CD8-positive, alpha-beta memory T cell (primary cell): ENCODE measurements at regions not wholly inside any gene's neighbourhood (a gene's known extent, or its start where the extent isn't known, plus 50 kb on each side); places are given as distances from the start of the nearest gene placed in this dataset.
A peak's percentile ranks its signal among the peaks of the same experiment; 100 is the strongest.

Source experiments
- CTCF ChIA-PET: fragments of 350-600 bp; sonication (Branson Sonifier 250); formaldehyde crosslinking; loops from one replicate; lab custom pipeline; 2021; ENCODE audit warnings: antibody characterized with exemption; lab: Charles Lee
- POLR2A ChIA-PET: fragments of 350-600 bp; sonication (Branson Sonifier 250); formaldehyde crosslinking; loops from one replicate; lab custom pipeline; 2021; ENCODE audit warnings: antibody characterized with exemption; lab: Charles Lee
- DNase-seq, 5 donors: peaks; one replicate each; pipeline versions ENCODE4 v3.0.0 to v3.0.0-alpha.2; 2020 to 2022; ENCODE audit warnings: mixed read lengths in 1 of 5
- H3K27ac ChIP-seq: one replicate; pipeline ENCODE4 v1.7.0; 2013; ENCODE audit warnings: low read depth, mild to moderate bottlenecking, low read length, moderate library complexity
- H3K27me3 ChIP-seq: 2 replicates; pipeline ENCODE4 v1.7.0; 2013; ENCODE audit warnings: low read length, mild to moderate bottlenecking; ENCODE audit not compliant: insufficient read depth, poor library complexity, severe bottlenecking
- H3K36me3 ChIP-seq: 2 replicates; pipeline ENCODE4 v1.7.0; 2013; ENCODE audit warnings: mild to moderate bottlenecking, low read length, moderate library complexity; ENCODE audit not compliant: insufficient read depth
- H3K4me1 ChIP-seq: 2 replicates; pipeline ENCODE4 v1.7.0; 2013; ENCODE audit warnings: mild to moderate bottlenecking, low read length, moderate library complexity; ENCODE audit not compliant: insufficient read depth
- H3K4me3 ChIP-seq: 2 replicates; pipeline ENCODE4 v1.7.0; 2013; ENCODE audit warnings: mild to moderate bottlenecking, low read length
- H3K9me3 ChIP-seq: 2 replicates; pipeline ENCODE4 v1.7.0; 2013; ENCODE audit warnings: mild to moderate bottlenecking, low read length
- H3K27ac Mint-ChIP-seq, 8 donors: one replicate each; pipeline ENCODE4 v1.8.0; 2020 to 2021; ENCODE audit warnings: mixed read lengths in 8 of 8, mild to moderate bottlenecking in 6 of 8, inconsistent platforms in 3 of 8, moderate library complexity in 3 of 8
- H3K27me3 Mint-ChIP-seq, 2 donors: one replicate each; pipeline ENCODE4 v1.8.0; 2020 to 2021; ENCODE audit warnings: mixed read lengths in 2 of 2, mild to moderate bottlenecking in 1 of 2, moderate library complexity in 1 of 2
- H3K36me3 Mint-ChIP-seq, 3 donors: one replicate each; pipeline ENCODE4 v1.8.0; 2020 to 2021; ENCODE audit warnings: mixed read lengths in 3 of 3, inconsistent platforms in 1 of 3, mild to moderate bottlenecking in 1 of 3
- H3K4me1 Mint-ChIP-seq, 3 donors: one replicate each; pipeline ENCODE4 v1.8.0; 2020 to 2021; ENCODE audit warnings: mixed read lengths in 3 of 3, inconsistent platforms in 1 of 3, mild to moderate bottlenecking in 1 of 3
- H3K4me3 Mint-ChIP-seq, 7 donors: one replicate each; pipeline ENCODE4 v1.8.0; 2020 to 2021; ENCODE audit warnings: mixed read lengths in 7 of 7, mild to moderate bottlenecking in 6 of 7, moderate library complexity in 4 of 7, inconsistent platforms in 2 of 7
- H3K9me3 Mint-ChIP-seq, 5 donors: one replicate each; pipeline ENCODE4 v1.8.0; 2020 to 2022; ENCODE audit warnings: mixed read lengths in 5 of 5, mild to moderate bottlenecking in 3 of 5, moderate library complexity in 2 of 5, inconsistent platforms in 1 of 5

- Histone ChIP-seq H3K27me3 (no peaks in the 10 kb centered on the region), H3K4me1 (no peaks in the 10 kb centered on the region), H3K9me3 (no peaks in the 10 kb centered on the region), H3K4me3 (no peak overlapping the region), H3K27ac (no peak overlapping the region), H3K36me3 (no peaks in the 10 kb centered on the region)
- peaks cover 6 to 14% of the 10 kb centered on the region in 2 donors for H3K27me3 Mint-ChIP-seq
- peaks cover 0 to 10% (median 10%) of the 10 kb centered on the region in 5 donors for H3K9me3 Mint-ChIP-seq
- no peak overlapping the region for H3K4me3 Mint-ChIP-seq
- ChIA-PET CTCF (no interaction called here), POLR2A (no interaction called here)
- no peak for DNase-seq
- no peak overlapping the region for H3K27ac Mint-ChIP-seq
- no peaks in the 10 kb centered on the region for H3K4me1 Mint-ChIP-seq
- no peaks in the 10 kb centered on the region for H3K36me3 Mint-ChIP-seq
Observed at GRCh38 chr10:44186150-44186549, 198.7 kb downstream of the CXCL12 start.

GRCh38 chr10:44185315-44185666 lies 199.6 kb downstream of the CXCL12 start:
- Histone ChIP-seq H3K27ac (no peak overlapping the region), H3K36me3 (no peaks in the 10 kb centered on the region), H3K27me3 (no peaks in the 10 kb centered on the region), H3K4me1 (no peaks in the 10 kb centered on the region), H3K9me3 (no peaks in the 10 kb centered on the region), H3K4me3 (no peak overlapping the region)
- Mint-ChIP-seq H3K4me1 (no peaks in the 10 kb centered on the region), H3K36me3 (no peaks in the 10 kb centered on the region), H3K9me3 (peaks cover 0 to 6% (median 2%) of the 10 kb centered on the region in 5 donors), H3K27me3 (peaks cover 6 to 14% of the 10 kb centered on the region in 2 donors), H3K4me3 (no peak overlapping the region), H3K27ac (peak overlapping the region in 1 of 8 donors; percentile 10)
- ChIA-PET CTCF (no interaction called here), POLR2A (no interaction called here)
- no peak for DNase-seq

- ChIA-PET POLR2A (no interaction called here), CTCF (no interaction called here)
- H3K27ac Mint-ChIP-seq: peak overlapping the region in 1 of 8 donors; percentile 10
Observed at GRCh38 chr10:44184633-44185314, 200.1 kb downstream of the CXCL12 start.

GRCh38 chr10:44183667-44184632 lies 200.9 kb downstream of the CXCL12 start:
- Histone ChIP-seq H3K27me3 (no peaks in the 10 kb centered on the region), H3K36me3 (no peaks in the 10 kb centered on the region), H3K27ac (no peak overlapping the region), H3K4me3 (no peak overlapping the region), H3K9me3 (no peaks in the 10 kb centered on the region), H3K4me1 (no peaks in the 10 kb centered on the region)
- Mint-ChIP-seq H3K36me3 (no peaks in the 10 kb centered on the region), H3K4me3 (no peak overlapping the region), H3K4me1 (no peaks in the 10 kb centered on the region), H3K27ac (no peak overlapping the region), H3K9me3 (peaks cover 0 to 6% (median 2%) of the 10 kb centered on the region in 5 donors), H3K27me3 (peaks cover 6 to 14% of the 10 kb centered on the region in 2 donors)
- DNase-seq: no peak
- ChIA-PET POLR2A (no interaction called here), CTCF (no interaction called here)

More at GRCh38 chr10:44184633-44185314, 200.1 kb downstream of the CXCL12 start:
- Histone ChIP-seq H3K9me3 (no peaks in the 10 kb centered on the region), H3K36me3 (no peaks in the 10 kb centered on the region), H3K4me3 (no peak overlapping the region), H3K27me3 (no peaks in the 10 kb centered on the region), H3K4me1 (no peaks in the 10 kb centered on the region), H3K27ac (no peak overlapping the region)
- Mint-ChIP-seq H3K4me1 (no peaks in the 10 kb centered on the region), H3K27me3 (peaks cover 6 to 14% of the 10 kb centered on the region in 2 donors), H3K4me3 (no peak overlapping the region), H3K9me3 (peaks cover 0 to 6% (median 2%) of the 10 kb centered on the region in 5 donors), H3K36me3 (no peaks in the 10 kb centered on the region)
- no peak for DNase-seq

- no peaks in the 10 kb centered on the region for H3K4me1 ChIP-seq
- no peaks in the 10 kb centered on the region for H3K36me3 ChIP-seq
- ChIA-PET POLR2A (no interaction called here), CTCF (no interaction called here)
- H3K36me3 Mint-ChIP-seq: no peaks in the 10 kb centered on the region
- H3K4me3 Mint-ChIP-seq: no peak overlapping the region
- no peak overlapping the region for H3K4me3 ChIP-seq
- no peak overlapping the region for H3K27ac ChIP-seq
- peaks cover 0 to 5% (median 0%) of the 10 kb centered on the region in 5 donors for H3K9me3 Mint-ChIP-seq
- DNase-seq: no peak
- no peaks in the 10 kb centered on the region for H3K4me1 Mint-ChIP-seq
- no peak overlapping the region for H3K27ac Mint-ChIP-seq
- peaks cover 6 to 14% of the 10 kb centered on the region in 2 donors for H3K27me3 Mint-ChIP-seq
- H3K27me3 ChIP-seq: no peaks in the 10 kb centered on the region
- no peaks in the 10 kb centered on the region for H3K9me3 ChIP-seq
Observed at GRCh38 chr10:44182909-44183308, 202.0 kb downstream of the CXCL12 start.

- no peaks in the 10 kb centered on the region for H3K36me3 ChIP-seq
- no peak for DNase-seq
- H3K4me1 ChIP-seq: no peaks in the 10 kb centered on the region
- H3K27me3 ChIP-seq: no peaks in the 10 kb centered on the region
- Mint-ChIP-seq H3K9me3 (no peaks in the 10 kb centered on the region), H3K27ac (no peak overlapping the region), H3K4me1 (no peaks in the 10 kb centered on the region), H3K27me3 (peaks cover 0 to 4% of the 10 kb centered on the region in 2 donors), H3K36me3 (no peaks in the 10 kb centered on the region), H3K4me3 (no peak overlapping the region)
- POLR2A ChIA-PET: no interaction called here
- no peak overlapping the region for H3K4me3 ChIP-seq
- H3K27ac ChIP-seq: no peak overlapping the region
- no peaks in the 10 kb centered on the region for H3K9me3 ChIP-seq
- CTCF ChIA-PET: no interaction called here
Observed at GRCh38 chr10:44180321-44181168, 204.4 kb downstream of the CXCL12 start.

- Mint-ChIP-seq H3K36me3 (no peaks in the 10 kb centered on the region), H3K4me3 (no peak overlapping the region), H3K9me3 (no peaks in the 10 kb centered on the region), H3K27ac (no peak overlapping the region), H3K27me3 (no peaks in the 10 kb centered on the region), H3K4me1 (no peaks in the 10 kb centered on the region)
- ChIA-PET CTCF (no interaction called here), POLR2A (no interaction called here)
- no peak overlapping the region for H3K4me3 ChIP-seq
- H3K36me3 ChIP-seq: no peaks in the 10 kb centered on the region
- DNase-seq: no peak
- no peaks in the 10 kb centered on the region for H3K9me3 ChIP-seq
- no peaks in the 10 kb centered on the region for H3K27me3 ChIP-seq
- H3K27ac ChIP-seq: no peak overlapping the region
- H3K4me1 ChIP-seq: no peaks in the 10 kb centered on the region
Observed at GRCh38 chr10:44178856-44179255, 206.0 kb downstream of the CXCL12 start.
